ENCODE measurements at regions not wholly inside any gene's neighbourhood (a gene's known extent, or its start where the extent isn't known, plus 50 kb on each side); places are given as distances from the start of the nearest gene placed in this dataset.

DNA sequence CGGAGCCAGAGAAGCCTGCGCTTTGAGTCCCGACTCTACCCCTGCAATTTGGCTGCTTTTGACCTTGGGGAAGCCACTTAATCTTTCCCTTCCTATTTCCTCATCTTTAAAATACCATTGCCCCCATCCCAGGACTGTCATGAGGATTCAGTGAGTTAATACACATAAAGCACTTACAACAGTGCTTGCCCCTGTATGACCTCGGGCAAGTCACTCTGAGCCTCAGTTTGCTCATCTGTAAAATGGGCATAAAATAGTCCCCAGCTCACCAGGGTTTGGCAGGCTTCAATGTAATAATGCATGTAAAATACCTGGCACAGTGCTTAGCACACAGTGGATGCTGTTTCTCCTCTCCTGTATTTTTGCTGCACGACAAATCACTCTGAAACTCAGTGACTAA is 278.7 kb upstream of the PWP1 start:
- no peaks in the 10 kb centered on the region for H3K27me3 ChIP-seq (ENCODE audit: control insufficient read depth, insufficient read depth, low read length)
- H3K4me3 ChIP-seq (ENCODE audit: low read length) = no peak overlapping the region
- no peaks in the 10 kb centered on the region for H3K9me3 ChIP-seq (ENCODE audit: control insufficient read depth, low read length)
- H3K4me1 ChIP-seq (ENCODE audit: control insufficient read depth, insufficient read depth, low read length) = no peaks in the 10 kb centered on the region
- H3K9ac ChIP-seq (ENCODE audit: low read length) = no peak overlapping the region
- no peaks in the 10 kb centered on the region for H3K36me3 ChIP-seq (ENCODE audit: control insufficient read depth, insufficient read depth, low read length)

DNA sequence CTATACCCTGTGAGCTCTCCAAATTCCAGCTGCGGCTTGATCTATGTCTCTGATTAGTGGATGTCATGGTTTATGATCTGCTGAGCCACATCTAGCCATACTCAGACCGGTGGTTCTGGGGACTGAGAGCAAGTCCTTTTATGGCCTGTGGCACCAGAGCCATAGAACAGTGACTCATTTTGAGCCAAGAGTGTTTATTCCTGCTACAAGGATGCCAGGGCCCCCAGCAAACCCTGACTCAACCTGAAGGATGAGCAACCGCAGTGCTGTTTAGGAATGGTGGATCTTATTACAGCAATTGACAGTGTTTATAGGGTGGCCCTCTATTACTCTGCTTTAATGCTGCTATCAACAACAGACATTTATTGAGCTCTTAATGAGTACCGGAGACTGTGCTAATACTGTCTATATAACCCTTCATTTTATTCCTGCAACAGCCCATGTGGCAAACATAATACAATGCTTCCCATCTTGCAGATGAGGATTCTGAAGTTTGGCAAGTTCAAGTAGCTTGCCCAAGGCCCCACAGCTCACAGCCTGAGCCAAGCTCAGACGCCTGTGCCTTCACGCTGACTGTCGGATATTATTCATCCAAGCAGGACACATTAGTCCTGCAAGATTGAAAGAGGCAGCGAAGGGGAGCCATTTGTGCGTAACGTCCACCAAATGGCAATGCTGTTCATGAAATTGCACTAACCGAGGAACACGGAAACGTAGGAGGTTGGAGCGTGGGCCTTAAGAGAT is 273.6 kb upstream of the PWP1 start:
- Histone ChIP-seq H3K27me3 (ENCODE audit: control insufficient read depth, insufficient read depth, low read length) (no peaks in the 10 kb centered on the region), H3K9ac (ENCODE audit: low read length) (no peak overlapping the region), H3K4me3 (ENCODE audit: low read length) (no peak overlapping the region), H3K36me3 (ENCODE audit: control insufficient read depth, insufficient read depth, low read length) (no peaks in the 10 kb centered on the region), H3K9me3 (ENCODE audit: control insufficient read depth, low read length) (no peaks in the 10 kb centered on the region), H3K4me1 (ENCODE audit: control insufficient read depth, insufficient read depth, low read length) (no peaks in the 10 kb centered on the region)

DNA sequence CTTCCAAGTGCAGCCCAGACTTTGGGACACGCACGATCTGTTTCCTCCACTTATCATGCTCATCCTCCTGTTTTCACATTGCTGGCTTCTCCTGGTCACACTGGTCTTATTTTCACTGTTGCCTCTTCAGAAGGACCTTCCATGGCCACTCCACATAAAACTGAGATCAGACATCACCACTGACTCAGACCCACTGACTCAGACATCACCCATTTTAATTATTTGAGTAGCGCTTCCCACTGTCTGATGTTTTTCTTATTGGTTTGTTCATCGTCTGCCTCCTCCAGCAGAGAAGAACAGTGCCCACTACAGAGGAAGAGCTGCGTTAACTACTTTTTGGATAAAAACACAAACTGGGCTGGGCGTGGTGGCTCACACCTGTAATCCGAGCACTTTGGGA is 270.5 kb upstream of the PWP1 start:
- Histone ChIP-seq H3K36me3 (ENCODE audit: control insufficient read depth, insufficient read depth, low read length) (no peaks in the 10 kb centered on the region), H3K27me3 (ENCODE audit: control insufficient read depth, insufficient read depth, low read length) (peaks cover 3% of the 10 kb centered on the region), H3K4me1 (ENCODE audit: control insufficient read depth, insufficient read depth, low read length) (no peaks in the 10 kb centered on the region), H3K9me3 (ENCODE audit: control insufficient read depth, low read length) (no peaks in the 10 kb centered on the region), H3K4me3 (ENCODE audit: low read length) (no peak overlapping the region), H3K9ac (ENCODE audit: low read length) (no peak overlapping the region)

DNA sequence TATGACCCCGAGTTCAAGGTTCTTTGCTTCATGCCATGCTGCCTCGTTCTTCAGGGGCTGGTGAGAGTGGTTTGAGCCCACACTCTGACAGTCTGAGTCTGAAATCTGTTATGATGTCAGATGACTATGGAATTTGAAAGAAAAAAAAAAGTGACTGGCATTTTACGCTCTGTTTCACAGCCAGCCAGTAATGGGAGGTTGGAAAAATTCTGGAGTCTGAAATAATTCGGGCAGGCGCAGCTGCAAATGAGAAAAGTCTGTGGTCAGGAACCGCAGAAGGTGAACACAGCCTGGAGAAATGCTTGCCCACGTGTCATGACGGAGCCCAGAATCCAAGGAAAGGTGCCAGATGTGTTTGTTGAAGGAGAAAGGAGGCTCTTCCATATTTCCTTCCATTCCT is 269.8 kb upstream of the PWP1 start:
- Histone ChIP-seq H3K9me3 (ENCODE audit: control insufficient read depth, low read length) (no peaks in the 10 kb centered on the region), H3K9ac (ENCODE audit: low read length) (no peak overlapping the region), H3K27me3 (ENCODE audit: control insufficient read depth, insufficient read depth, low read length) (peaks cover 3% of the 10 kb centered on the region), H3K4me3 (ENCODE audit: low read length) (no peak overlapping the region), H3K4me1 (ENCODE audit: control insufficient read depth, insufficient read depth, low read length) (no peaks in the 10 kb centered on the region), H3K36me3 (ENCODE audit: control insufficient read depth, insufficient read depth, low read length) (no peaks in the 10 kb centered on the region)

DNA sequence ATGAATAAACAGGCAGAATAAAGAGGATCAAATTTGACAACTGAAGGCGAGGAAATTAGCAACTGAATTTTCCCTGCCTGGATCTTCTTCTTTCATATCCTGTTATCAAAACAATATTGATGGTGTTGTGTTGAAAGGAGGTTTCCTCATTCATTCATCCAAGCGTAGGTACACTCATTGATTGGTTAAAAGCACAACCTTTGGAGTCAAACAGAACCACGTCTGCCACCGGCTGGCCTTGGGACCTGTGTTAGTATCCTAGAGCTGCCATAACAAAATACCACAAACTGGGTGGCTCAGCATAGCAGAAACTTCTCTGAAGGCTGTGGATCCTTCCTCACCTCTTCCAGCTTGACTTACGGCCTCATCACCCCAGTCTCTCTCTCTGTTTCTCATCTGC is 268.6 kb upstream of the PWP1 start:
- Histone ChIP-seq H3K9me3 (ENCODE audit: control insufficient read depth, low read length) (no peaks in the 10 kb centered on the region), H3K36me3 (ENCODE audit: control insufficient read depth, insufficient read depth, low read length) (no peaks in the 10 kb centered on the region), H3K4me1 (ENCODE audit: control insufficient read depth, insufficient read depth, low read length) (no peaks in the 10 kb centered on the region), H3K4me3 (ENCODE audit: low read length) (no peak overlapping the region), H3K9ac (ENCODE audit: low read length) (no peak overlapping the region), H3K27me3 (ENCODE audit: control insufficient read depth, insufficient read depth, low read length) (peaks cover 3% of the 10 kb centered on the region)

DNA sequence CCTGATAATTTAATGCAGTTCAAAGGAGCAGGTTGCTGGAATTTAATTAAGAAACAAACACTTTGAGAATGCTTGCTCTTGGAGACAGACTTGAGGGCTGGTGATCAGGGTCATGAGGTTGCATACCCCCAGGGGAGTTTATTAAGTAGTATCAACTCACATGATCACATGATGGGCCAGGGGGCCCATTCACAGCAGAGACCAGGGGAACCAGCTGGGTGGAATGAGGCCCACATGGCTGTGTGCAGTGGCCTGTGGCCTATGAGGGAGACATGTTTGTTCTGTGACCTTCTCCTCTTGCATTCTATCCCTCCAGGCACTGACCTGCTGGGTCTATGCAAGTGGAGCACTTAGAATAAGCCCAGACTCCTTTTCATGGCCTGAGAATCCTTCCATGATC is 266.6 kb upstream of the PWP1 start:
- Histone ChIP-seq H3K9me3 (ENCODE audit: control insufficient read depth, low read length) (no peaks in the 10 kb centered on the region), H3K27me3 (ENCODE audit: control insufficient read depth, insufficient read depth, low read length) (peaks cover 3% of the 10 kb centered on the region), H3K4me1 (ENCODE audit: control insufficient read depth, insufficient read depth, low read length) (no peaks in the 10 kb centered on the region), H3K9ac (ENCODE audit: low read length) (no peak overlapping the region), H3K4me3 (ENCODE audit: low read length) (no peak overlapping the region), H3K36me3 (ENCODE audit: control insufficient read depth, insufficient read depth, low read length) (no peaks in the 10 kb centered on the region)

DNA sequence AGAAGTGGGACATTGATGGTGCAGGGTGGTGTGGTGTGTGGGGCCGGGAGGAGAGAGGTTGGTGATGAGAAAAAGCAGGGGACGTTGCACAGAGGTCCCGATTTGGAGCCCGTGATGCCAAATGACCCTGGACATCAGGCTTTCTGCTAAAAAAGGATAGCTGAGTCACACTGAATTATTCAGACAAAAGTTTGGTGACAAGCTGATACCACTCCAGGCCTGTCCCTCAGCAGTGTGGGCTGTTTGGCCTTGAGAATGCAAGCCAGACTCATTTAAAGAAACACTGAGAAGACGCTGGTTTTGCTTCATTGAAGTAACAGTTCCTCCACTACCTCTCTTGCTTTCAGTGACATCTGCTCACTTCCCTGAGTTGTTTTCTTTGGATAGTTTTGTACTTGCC is 262.1 kb upstream of the PWP1 start:
- H3K27me3 ChIP-seq (ENCODE audit: control insufficient read depth, insufficient read depth, low read length) = no peaks in the 10 kb centered on the region
- no peak overlapping the region for H3K9ac ChIP-seq (ENCODE audit: low read length)
- H3K36me3 ChIP-seq (ENCODE audit: control insufficient read depth, insufficient read depth, low read length) = no peaks in the 10 kb centered on the region
- no peak overlapping the region for H3K4me3 ChIP-seq (ENCODE audit: low read length)
- no peaks in the 10 kb centered on the region for H3K4me1 ChIP-seq (ENCODE audit: control insufficient read depth, insufficient read depth, low read length)
- H3K9me3 ChIP-seq (ENCODE audit: control insufficient read depth, low read length) = no peaks in the 10 kb centered on the region

DNA sequence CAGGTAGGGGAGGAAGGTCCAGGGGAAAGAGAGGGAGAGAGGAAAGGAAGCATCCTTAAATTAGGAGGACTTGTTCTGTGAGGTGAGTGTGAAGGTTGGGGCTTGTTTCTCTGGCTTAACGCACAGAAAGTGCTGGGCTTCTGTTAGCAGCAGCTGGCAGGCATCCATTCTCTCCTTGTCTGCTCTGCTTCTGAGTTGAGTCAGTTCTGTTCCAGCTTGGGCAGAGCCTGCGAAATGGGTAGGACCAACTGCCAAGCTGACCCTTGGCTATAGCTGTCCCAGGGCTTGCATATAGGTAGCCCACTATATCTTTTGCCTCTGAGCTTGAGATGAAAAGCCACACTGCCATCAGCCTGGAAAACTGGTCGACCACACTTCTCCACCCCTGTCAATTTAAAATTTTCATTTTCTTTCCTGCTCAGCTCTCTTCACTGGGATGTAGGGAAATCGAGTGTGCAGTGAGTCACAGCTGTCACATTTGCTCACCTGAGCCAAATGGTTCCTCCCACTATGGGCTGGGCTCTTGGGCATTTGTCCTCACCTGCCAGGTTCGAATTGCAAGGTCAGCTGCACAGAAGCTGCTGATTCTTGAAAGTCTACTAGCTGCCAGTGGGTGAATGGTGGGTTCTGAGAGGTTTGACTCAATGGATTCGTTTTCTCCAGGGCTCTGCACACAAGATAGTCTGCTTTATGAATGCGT is 256.4 kb upstream of the PWP1 start:
- H3K4me3 ChIP-seq (ENCODE audit: low read length) = no peak overlapping the region
- no peak overlapping the region for H3K9ac ChIP-seq (ENCODE audit: low read length)
- no peaks in the 10 kb centered on the region for H3K4me1 ChIP-seq (ENCODE audit: control insufficient read depth, insufficient read depth, low read length)
- H3K9me3 ChIP-seq (ENCODE audit: control insufficient read depth, low read length) = no peaks in the 10 kb centered on the region
- no peaks in the 10 kb centered on the region for H3K27me3 ChIP-seq (ENCODE audit: control insufficient read depth, insufficient read depth, low read length)
- H3K36me3 ChIP-seq (ENCODE audit: control insufficient read depth, insufficient read depth, low read length) = no peaks in the 10 kb centered on the region

DNA sequence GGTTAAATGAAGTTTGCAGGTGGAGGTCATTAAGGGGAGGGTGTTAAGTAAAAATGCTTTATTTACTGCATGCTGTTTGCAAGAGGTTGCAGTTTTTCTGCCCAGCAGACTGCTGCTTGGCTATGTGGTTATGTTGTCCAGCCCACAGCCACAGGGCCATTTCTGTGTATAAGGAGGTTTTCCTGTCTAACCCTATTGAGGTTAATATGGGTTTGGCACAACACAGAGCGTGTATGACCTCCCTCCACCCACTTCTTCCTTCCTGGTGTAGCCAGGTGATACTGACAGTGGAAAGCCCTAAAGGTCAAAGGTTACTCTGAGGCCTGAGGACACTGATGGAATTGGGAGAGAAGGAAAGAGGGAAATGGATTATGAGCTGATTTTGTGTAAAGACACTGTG is 253.7 kb upstream of the PWP1 start:
- Histone ChIP-seq H3K4me3 (ENCODE audit: low read length) (no peak overlapping the region), H3K36me3 (ENCODE audit: control insufficient read depth, insufficient read depth, low read length) (no peaks in the 10 kb centered on the region), H3K9me3 (ENCODE audit: control insufficient read depth, low read length) (no peaks in the 10 kb centered on the region), H3K27me3 (ENCODE audit: control insufficient read depth, insufficient read depth, low read length) (no peaks in the 10 kb centered on the region), H3K9ac (ENCODE audit: low read length) (no peak overlapping the region), H3K4me1 (ENCODE audit: control insufficient read depth, insufficient read depth, low read length) (no peaks in the 10 kb centered on the region)

DNA sequence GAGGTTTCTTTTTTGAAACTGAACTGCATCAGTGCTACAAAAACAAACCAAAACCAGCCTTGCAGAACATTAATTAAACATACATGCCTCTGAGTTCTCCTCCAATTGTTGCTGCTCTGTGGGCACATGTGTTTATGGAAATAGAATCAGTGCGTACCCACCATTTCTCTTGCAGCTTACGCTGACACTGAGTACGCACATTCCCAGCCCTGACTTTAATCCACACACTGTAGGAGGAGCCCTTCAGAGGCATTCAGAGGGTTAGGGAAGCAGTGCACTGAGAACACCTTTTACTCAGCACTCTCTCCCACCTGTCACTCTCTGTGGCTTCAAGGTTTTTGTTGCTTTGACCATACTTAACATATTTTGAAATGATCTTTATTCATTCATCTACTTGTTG is 250.5 kb upstream of the PWP1 start:
- Histone ChIP-seq H3K4me3 (ENCODE audit: low read length) (no peak overlapping the region), H3K36me3 (ENCODE audit: control insufficient read depth, insufficient read depth, low read length) (no peaks in the 10 kb centered on the region), H3K4me1 (ENCODE audit: control insufficient read depth, insufficient read depth, low read length) (no peaks in the 10 kb centered on the region)

DNA sequence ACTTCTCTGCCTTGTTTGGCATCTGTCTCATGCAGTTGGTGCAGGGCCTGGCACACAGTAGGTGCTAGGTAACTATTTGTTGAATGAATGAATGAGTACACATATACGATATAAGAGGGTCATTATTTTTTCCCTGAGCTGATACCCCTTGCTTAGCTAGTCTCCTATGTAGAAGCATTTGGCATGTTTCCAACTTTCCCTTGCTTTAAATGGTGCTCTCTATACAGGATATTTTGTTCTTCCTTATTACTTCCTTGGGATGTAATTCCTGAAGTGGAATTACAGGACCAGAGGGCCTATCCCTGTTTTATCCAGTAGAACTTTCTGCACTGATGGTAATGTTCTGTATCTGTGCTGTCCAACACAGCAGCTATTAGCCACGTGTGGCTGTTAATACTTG is 250.1 kb upstream of the PWP1 start:
- Histone ChIP-seq H3K36me3 (ENCODE audit: control insufficient read depth, insufficient read depth, low read length) (no peaks in the 10 kb centered on the region), H3K9me3 (ENCODE audit: control insufficient read depth, low read length) (no peaks in the 10 kb centered on the region), H3K4me3 (ENCODE audit: low read length) (no peak overlapping the region), H3K9ac (ENCODE audit: low read length) (no peak overlapping the region), H3K27me3 (ENCODE audit: control insufficient read depth, insufficient read depth, low read length) (no peaks in the 10 kb centered on the region), H3K4me1 (ENCODE audit: control insufficient read depth, insufficient read depth, low read length) (no peaks in the 10 kb centered on the region)

More for the DNA sequence above, 250.5 kb upstream of the PWP1 start:
- Histone ChIP-seq H3K9me3 (ENCODE audit: control insufficient read depth, low read length) (no peaks in the 10 kb centered on the region), H3K9ac (ENCODE audit: low read length) (no peak overlapping the region), H3K27me3 (ENCODE audit: control insufficient read depth, insufficient read depth, low read length) (no peaks in the 10 kb centered on the region)

DNA sequence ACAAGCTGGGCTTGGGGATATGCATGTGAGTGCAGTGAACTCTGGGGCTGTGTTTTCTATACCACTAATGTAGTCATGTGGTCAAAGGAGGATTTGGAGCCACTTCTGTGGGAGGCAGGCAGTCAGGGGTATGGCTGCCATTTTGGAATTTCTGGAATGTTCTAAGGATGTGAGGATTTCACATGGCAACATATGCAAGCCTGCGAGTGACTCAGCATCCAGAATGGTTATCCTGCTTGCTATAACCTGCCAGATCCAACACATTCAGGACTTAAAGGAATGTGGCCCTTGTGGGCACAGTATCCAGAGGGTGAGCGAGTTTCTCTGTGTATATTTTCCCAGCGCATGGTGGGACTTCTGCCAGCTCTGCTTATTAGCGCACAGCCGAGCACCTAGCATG is 249.2 kb upstream of the PWP1 start:
- no peaks in the 10 kb centered on the region for H3K27me3 ChIP-seq (ENCODE audit: control insufficient read depth, insufficient read depth, low read length)

More for the DNA sequence above, 249.2 kb upstream of the PWP1 start:
- Histone ChIP-seq H3K4me3 (ENCODE audit: low read length) (no peak overlapping the region), H3K4me1 (ENCODE audit: control insufficient read depth, insufficient read depth, low read length) (no peaks in the 10 kb centered on the region), H3K36me3 (ENCODE audit: control insufficient read depth, insufficient read depth, low read length) (no peaks in the 10 kb centered on the region), H3K9me3 (ENCODE audit: control insufficient read depth, low read length) (no peaks in the 10 kb centered on the region), H3K9ac (ENCODE audit: low read length) (no peak overlapping the region)

All from mucosa of stomach (tissue), 1 donor.